ENCODE measurements at regions not wholly inside any gene's neighbourhood (a gene's known extent, or its start where the extent isn't known, plus 50 kb on each side); places are given as distances from the start of the nearest gene placed in this dataset.

DNA sequence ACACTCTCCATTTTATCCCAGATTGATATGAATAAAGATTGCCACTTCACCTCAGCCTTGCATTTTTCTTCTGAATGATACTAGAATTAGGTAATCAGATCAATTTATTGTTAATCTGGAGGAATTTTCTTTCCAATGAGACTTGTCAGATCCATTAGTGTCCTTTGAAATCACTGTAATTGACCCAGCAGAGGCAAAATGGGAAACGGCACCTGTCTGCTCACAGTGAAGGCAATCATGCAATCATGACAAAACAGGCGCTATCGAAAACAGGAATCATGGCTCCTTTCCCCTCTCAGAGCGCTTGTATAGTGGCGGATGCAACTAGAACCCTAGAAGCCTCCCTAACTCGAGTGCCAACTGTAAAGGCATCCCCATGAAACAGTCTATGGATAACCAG lies 417.6 kb downstream of the GALC start:
- ChIA-PET POLR2A (no interaction called here), CTCF (ENCODE audit: low intra/inter-chr PET ratio, low total read pairs) (no interaction called here)
- no TSS peak for BruUV-seq (replicated peaks)
- no peak for ATAC-seq
- H3K36me3 ChIP-seq (replicated peaks in 1 of 2; ENCODE audit: control insufficient read depth in 1 of 2, insufficient read depth in 2 of 2, low read length in 2 of 2): no peaks in the 10 kb centered on the region
- FAIRE-seq: no peak
- TF ChIP-seq, protein P1, sequence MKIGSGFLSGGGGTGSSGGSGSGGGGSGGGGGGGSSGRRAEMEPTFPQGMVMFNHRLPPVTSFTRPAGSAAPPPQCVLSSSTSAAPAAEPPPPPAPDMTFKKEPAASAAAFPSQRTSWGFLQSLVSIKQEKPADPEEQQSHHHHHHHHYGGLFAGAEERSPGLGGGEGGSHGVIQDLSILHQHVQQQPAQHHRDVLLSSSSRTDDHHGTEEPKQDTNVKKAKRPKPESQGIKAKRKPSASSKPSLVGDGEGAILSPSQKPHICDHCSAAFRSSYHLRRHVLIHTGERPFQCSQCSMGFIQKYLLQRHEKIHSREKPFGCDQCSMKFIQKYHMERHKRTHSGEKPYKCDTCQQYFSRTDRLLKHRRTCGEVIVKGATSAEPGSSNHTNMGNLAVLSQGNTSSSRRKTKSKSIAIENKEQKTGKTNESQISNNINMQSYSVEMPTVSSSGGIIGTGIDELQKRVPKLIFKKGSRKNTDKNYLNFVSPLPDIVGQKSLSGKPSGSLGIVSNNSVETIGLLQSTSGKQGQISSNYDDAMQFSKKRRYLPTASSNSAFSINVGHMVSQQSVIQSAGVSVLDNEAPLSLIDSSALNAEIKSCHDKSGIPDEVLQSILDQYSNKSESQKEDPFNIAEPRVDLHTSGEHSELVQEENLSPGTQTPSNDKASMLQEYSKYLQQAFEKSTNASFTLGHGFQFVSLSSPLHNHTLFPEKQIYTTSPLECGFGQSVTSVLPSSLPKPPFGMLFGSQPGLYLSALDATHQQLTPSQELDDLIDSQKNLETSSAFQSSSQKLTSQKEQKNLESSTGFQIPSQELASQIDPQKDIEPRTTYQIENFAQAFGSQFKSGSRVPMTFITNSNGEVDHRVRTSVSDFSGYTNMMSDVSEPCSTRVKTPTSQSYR (CRISPR knock-in tag; IDR thresholded peaks at IDR 0.05; ENCODE audit: borderline replicate concordance): no peak
- TF ChIP-seq HOXA3 (CRISPR knock-in tag; IDR thresholded peaks at IDR 0.05) (no peak), NR2F2 (IDR thresholded peaks at IDR 0.05; ENCODE audit: borderline replicate concordance, low read depth) (no peak), TAF15 (IDR thresholded peaks at IDR 0.05; ENCODE audit: low read depth, low read length, poor library complexity, severe bottlenecking) (no peak), ZIK1 (CRISPR knock-in tag; IDR thresholded peaks at IDR 0.05; ENCODE audit: borderline replicate concordance, low read depth) (no peak), SOX6 (IDR thresholded peaks at IDR 0.05) (no peak), SOX6 (CRISPR knock-in tag; IDR thresholded peaks at IDR 0.05) (no peak), CBX1 (IDR thresholded peaks at IDR 0.05; ENCODE audit: low read depth) (no peak)
- no peaks in the 10 kb centered on the region for H3K79me2 ChIP-seq (ENCODE audit: insufficient read depth, low read length)
- no peak overlapping the region for H3K4me2 ChIP-seq (ENCODE audit: low read depth, low read length)
- DNase-seq (ENCODE audit: low spot score): no peak
- no peak overlapping the region for H3K4me3 ChIP-seq (replicated peaks in 1 of 3; ENCODE audit: insufficient read depth in 1 of 3, low read depth in 2 of 3, low read length in 3 of 3)
- no peak overlapping the region for H2AFZ ChIP-seq (ENCODE audit: low read length)
- H3K27me3 ChIP-seq (ENCODE audit: control insufficient read depth in 1 of 2, insufficient read depth in 2 of 2, low read length in 2 of 2): no peaks in the 10 kb centered on the region
- intact Hi-C loops (cut with micrococcal nuclease; ENCODE audit: unreplicated experiment): no loop called here
- in situ Hi-C loops (cut with HindIII; ENCODE audit: extremely low pct_ligation_motif_present, low pct_unique_long_range_greater_than_20kb): no loop called here
- WGBS (ENCODE audit: low lambda C conversion rate): 29% methylated on average over 6 of the region's 6 CpGs
- H3K9me3 ChIP-seq (ENCODE audit: low read length): peaks cover 10% of the 10 kb centered on the region; the same call in 1 of the 2 replicates
- H3K27ac ChIP-seq (ENCODE audit: extremely low read length, insufficient read depth, low read length): no peak overlapping the region
- no peaks in the 10 kb centered on the region for H3K4me1 ChIP-seq (ENCODE audit: insufficient read depth, low read length)
- no peak overlapping the region for H3K9ac ChIP-seq (ENCODE audit: insufficient read depth, low read depth, low read length)
- H4K20me1 ChIP-seq (ENCODE audit: insufficient read depth, low read length): no peaks in the 10 kb centered on the region
